ENCODE measurements at regions not wholly inside any gene's neighbourhood (a gene's known extent, or its start where the extent isn't known, plus 50 kb on each side); places are given as distances from the start of the nearest gene placed in this dataset.
A peak's percentile ranks its signal among the peaks of the same experiment; 100 is the strongest.

DNA sequence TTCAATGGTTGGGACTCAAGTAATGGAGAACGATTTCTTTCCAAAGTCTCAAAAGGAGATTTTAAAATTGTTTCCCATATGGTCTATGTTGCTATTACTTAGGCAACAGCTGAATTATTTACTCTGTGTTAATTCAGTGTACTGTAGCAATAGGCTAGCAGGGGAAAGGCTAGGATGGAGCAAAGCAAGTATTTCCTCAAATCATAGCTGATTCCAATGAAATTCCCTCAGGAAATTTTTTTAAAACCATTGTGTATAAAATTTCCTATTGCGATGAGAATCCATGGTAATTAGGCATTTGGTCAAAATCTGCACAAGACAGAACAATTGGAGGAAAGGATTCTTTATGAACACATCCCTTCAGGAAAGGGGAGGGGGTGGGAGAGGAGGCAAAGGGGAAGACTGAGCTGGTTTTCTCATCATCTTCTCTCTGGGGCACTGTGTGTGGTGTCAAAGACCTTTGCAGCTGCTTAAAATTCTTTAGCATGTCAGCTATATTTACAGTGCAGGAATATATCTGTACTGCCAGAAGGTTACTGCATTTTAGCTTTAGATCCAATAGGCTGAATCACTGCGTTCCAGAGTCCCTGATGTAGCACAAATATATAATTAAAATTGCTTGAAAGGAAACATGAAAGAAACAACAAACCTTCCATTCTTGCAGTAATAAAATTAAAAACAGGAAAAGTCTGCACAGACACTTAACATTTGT lies 95.3 kb downstream of the ZNF608 start:
- no peak for DNase-seq (ENCODE audit: low spot score)
- intact Hi-C loops (cut with DNase I): loop anchor here (2.0 to 5.0 kb wide), 5 partner anchors 44 to 256 kb away; no protein-coding TSS in a partner anchor

DNA sequence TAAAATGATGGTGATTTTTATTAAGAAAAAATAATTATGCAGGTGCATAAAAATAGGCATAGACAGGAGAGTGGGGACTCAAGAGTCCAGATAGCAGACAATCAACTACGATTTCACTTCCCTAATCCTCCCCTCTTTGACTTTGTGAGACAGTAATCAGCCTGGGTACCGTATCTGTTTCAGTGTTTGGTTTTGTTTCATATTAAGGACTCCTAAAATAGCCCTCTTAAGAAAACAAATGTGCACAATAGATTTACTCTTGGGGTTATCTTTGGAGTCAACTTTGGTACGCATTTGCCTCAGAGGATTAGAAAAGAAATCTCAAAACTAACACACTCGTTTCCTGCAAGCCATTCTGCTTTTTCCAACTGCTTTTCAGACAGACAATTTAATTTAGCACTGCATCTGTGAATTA lies 96.3 kb downstream of the ZNF608 start:
- DNase-seq (ENCODE audit: low spot score): no peak
- intact Hi-C loops (cut with DNase I): loop anchor here (2.0 to 5.0 kb wide), 5 partner anchors 43 to 257 kb away; no protein-coding TSS in a partner anchor

DNA sequence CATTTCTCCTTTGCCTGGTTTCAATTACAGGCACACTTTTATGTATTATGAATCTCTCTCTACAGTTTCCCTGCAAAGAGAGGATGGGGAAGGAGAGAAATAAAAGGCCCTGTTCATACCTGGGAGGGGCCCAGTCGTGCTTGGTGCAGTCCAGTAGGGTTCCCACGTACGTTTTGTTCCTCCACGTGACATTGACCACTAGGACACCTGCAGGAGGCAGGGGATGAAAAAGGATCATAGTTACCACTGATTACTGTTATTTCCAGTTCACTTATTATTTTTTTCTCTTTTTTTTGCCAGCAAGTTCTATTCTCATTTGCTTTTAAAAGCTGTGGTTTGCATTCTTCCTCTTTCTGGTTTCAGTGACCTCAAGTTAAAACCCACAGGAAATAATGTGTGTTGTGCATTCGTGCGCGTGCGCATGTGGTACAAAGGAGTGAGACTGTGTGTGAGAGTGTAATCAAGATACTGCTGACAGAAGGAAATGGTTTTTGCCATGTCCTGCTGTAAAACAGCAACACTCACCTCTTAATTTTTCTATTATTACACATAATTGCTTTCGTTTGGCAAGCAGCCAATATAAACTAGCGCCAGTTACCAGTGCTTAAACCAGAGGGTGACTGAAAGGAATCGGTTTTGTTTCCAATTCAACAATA lies 96.8 kb downstream of the ZNF608 start:
- peak; percentile 94 for DNase-seq (ENCODE audit: low spot score)
- intact Hi-C loops (cut with DNase I): loop anchor here (2.0 to 5.0 kb wide), 5 partner anchors 42 to 257 kb away; no protein-coding TSS in a partner anchor

DNA sequence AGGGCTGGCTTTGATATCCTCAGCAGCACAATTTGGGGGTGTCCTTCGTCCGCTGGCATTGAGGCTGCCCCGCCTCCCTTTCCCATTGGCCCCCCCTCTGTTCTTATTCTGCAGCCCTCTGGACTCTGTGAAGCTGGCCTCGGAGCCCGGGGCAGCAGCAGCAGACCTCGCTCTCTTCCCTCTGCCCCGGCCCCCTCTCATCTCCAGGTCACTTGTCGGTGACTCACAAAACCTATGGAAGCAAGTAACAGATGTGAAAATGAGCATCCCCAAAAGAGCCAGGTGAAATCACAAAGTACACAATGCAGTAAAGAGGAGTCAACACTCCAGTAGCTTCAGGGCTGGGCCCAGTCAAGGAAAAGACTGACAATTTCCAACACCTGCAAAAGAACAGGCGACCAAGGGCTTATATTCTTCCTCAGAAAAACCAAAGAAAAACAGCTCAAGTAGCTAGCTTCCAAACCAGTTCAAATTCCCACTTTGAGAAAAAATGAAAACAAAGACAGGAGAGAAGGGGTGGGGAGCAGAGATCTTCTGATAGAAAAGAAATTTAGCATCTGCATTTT lies 97.5 kb downstream of the ZNF608 start:
- no peak for DNase-seq (ENCODE audit: low spot score)
- intact Hi-C loops (cut with DNase I): no loop called here

DNA sequence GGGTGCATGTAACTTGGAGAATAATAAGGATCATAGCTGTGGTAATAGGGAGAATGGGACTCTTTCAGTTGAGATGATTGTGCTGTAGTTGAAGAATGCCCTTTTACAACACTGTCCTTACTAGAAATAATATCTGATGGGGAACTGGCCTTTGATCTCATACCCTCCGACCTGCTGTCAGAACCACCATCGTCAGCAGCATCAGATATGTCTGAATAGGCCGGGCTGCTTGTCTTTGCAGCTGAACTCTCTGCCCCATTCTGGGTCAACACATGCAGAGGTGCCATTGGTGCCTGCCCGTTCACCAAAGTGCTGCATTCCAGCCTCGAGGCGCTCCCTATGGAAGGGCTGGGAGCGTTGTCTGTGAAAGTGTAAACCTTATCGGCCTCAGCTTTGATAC lies 99.1 kb downstream of the ZNF608 start:
- intact Hi-C loops (cut with DNase I): no loop called here
- DNase-seq (ENCODE audit: low spot score): no peak

DNA sequence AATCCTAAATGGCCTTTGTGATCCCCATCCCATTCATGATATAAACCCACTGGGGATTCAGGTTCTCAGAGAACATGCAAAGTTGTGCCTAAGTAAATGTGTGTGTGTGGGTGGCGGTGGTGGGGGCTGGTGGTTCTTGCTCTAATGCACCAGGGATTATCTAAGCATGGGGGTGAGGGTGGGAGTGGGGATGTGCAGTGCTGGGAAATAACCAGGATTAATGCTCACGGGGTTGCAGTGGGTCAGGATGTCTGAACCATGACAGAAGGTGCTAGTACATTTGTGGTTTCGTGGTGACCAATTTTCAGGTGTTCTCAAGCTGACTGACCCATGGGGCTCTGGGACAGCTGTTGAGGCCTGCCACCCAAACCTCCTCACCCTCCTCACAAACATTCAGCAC lies 101.0 kb downstream of the ZNF608 start:
- intact Hi-C loops (cut with DNase I): no loop called here
- DNase-seq (ENCODE audit: low spot score): no peak

DNA sequence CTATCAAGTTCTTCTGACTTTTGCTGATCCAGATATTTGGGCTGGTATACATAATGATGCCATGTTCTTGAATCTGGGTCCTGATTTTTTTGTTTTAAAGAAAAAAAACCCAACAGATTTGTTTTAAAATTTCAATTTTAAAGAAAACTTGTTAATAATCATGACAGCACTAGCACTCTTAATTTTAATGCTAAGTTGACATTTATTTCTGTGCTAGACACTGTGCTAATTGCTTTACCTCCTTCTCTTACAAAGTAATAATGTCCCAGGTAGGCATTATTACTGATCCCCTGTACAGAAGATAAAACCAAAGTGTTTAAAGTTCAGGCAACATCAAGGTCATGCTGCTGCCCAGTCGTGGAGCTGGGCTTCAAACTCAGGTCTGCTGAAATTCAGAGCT lies 101.9 kb downstream of the ZNF608 start:
- DNase-seq (ENCODE audit: low spot score): no peak
- intact Hi-C loops (cut with DNase I): no loop called here

DNA sequence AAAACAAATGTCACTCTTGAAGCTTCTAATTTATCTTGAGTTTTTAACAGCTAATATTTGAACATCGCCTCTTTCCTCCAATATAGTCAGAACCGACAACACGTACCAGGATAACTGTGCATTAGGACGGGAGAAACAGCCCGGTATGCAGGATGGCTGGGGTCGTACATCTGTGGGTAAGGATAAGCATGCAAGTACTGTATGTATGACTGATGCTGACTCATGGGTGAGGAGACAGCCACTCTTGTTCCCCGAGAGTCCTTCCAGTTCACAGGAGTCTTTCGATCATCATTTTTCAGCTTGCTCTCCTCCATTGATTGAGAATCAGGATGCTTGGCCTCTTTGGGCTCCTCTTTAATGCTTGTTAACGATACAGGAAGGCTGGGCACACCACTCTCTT lies 102.3 kb downstream of the ZNF608 start:
- intact Hi-C loops (cut with DNase I): no loop called here
- no peak for DNase-seq (ENCODE audit: low spot score)

DNA sequence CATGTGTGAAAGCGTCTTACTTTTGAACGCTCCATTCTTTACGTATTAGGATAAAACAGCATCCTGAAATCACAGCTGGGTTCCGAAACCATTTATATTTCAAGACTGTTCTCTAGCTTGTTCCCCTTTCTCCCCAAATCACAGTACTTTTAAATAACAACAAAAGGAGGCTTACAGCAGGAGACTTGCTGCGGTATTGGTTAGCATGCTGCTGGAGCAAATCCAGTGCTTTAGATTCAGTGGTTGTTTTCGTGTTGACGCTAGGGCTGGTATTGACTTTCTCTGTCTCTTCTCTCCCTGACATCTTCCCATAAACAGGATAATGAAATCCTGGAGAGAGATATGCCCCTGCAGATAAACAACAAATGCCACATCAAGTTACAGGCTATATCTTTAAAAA lies 103.1 kb downstream of the ZNF608 start:
- DNase-seq (ENCODE audit: low spot score): no peak
- intact Hi-C loops (cut with DNase I): no loop called here

DNA sequence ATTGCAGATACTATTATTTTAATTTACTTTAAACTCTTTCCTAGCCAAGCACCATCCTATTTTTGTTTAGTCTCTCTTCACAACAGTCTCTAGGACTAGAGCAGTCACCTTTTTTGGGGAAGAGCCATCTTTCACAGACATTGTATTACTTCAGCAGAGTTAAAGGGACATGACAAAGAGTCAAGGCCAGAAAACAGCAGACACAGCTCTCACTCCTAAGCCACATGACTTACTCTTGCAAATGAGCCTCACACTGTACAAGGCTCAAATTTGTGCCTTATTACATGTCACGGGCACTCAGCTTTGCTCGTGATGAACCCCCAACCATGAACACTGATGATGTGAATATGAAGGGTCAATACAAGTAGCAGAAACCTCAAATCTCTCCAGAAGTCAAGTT lies 104.3 kb downstream of the ZNF608 start:
- DNase-seq (ENCODE audit: low spot score): no peak
- intact Hi-C loops (cut with DNase I): no loop called here

DNA sequence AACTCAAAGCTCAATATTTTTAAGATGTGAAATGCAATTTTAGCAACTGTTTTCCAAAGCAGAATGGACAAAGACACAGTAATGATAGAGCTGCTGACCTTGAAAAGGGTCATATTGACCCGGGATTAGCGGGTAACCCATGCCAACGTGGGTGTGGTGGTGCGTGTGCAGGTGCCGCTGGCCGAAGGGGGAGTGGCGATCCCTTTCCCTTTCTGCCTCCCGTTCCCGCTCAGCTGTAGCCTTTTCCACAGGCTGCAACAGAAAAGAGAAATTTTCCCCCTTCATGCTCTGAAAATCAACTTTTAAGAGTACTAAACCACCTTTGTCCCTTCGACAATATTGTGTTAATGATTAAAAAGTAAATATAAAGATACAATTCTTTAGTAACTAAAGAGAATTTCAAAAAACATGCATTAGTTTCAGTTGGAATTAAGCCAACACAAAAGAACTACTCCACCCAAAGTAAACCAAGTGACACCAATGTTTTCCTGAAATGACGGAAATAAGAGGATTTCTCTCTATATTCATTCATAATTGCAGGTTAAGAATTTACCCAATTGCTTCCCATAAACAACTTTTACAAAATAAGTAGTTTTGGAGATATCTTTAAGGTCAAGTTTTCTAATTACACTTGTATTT lies 105.2 kb downstream of the ZNF608 start:
- intact Hi-C loops (cut with DNase I): no loop called here
- DNase-seq (ENCODE audit: low spot score): no peak

DNA sequence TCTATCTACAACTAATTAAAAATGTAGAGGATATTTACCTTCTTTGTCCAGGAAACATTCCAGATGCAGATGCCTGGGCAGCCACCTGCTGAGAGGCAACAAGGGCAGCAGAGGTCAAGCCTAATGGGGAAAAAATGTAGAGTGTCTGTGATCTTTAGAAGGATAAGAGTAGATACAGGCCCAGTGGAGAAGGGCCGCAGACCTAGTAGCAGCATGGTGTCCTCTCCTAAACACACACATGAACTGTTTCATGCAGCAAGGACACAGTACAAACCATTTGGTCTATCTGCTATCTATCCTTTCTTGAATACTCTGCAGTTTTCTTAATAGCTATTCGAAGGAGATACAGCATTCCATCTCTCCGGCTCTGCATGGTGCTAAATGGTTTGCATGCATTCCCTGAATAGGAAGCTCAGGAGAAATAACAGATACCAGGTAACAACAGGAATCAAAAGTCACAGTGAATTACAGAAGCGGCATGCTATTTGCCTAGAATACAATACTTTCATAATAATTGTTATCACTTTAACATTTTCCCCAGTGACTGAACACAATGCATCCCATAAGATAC lies 107.3 kb downstream of the ZNF608 start:
- no peak for DNase-seq (ENCODE audit: low spot score)
- intact Hi-C loops (cut with DNase I): no loop called here

DNA sequence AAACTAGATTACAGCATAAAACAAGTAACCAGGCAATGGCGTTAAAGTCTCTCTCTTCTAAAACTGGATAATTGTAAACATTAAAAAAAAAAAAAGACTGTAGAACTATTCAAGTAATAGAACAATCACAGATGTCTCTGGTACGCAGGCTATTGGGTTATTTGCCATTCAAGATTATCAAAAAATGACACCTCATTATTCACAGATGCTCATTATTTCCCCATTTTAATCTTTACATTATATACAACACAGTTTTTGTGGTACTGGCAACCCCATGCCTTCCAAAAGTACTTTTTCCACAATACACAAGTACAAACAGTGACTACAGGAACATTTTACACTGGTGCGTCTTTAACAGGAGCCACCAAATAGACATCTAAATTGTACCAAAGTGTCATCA lies 109.4 kb downstream of the ZNF608 start:
- no peak for DNase-seq (ENCODE audit: low spot score)
- intact Hi-C loops (cut with DNase I): no loop called here

DNA sequence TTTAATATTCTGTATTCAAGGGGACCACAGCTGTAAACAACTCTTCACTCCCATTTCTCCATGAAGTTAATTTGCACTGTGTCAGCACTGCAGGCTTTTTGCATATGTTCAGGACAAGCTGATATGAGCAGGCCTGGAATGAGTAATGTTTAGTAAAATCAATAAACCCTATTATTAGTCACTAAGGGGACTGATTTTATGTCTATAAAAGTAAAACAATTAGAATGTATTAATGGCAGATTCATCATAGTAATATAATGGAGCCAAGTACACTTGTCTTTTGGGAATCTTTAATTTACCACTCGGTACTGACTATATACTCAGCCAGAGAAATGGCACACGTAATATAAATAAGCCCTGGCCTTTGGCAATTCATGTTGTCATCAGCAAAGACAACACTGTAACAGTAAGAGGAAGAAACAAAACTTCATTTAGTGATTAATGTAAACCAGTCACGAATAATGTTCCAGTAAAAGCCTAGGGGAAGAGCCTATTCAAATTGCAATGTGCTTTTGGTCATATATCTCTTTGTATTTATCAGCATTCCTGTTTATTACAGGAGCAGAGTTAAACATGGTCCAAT lies 111.6 kb downstream of the ZNF608 start:
- intact Hi-C loops (cut with DNase I): no loop called here
- DNase-seq (ENCODE audit: low spot score): no peak

DNA sequence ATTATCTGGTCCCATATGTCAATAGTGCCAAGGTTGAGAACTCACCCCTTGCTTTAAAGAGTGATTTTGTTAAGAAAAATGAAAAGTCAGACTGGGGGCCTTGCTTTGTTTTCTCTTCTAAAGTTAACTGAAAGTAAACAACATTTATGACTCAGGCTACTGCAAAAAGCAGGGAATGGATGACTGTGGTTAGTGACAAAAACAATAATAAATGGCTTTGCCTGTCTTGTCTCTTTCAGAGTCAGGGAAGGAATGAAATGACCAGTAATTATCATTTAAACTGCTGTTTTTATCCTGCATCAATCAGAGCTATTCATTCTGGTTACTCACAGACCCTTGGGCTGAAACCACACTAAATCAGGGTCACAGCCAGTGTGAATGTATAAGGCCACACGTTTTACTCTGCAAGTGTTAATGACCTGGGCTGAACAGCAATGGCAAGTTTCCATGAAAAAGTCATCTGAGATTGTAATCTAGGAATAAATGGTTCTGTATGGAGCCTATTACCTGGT lies 112.2 kb downstream of the ZNF608 start:
- no peak for DNase-seq (ENCODE audit: low spot score)
- intact Hi-C loops (cut with DNase I): no loop called here

DNA sequence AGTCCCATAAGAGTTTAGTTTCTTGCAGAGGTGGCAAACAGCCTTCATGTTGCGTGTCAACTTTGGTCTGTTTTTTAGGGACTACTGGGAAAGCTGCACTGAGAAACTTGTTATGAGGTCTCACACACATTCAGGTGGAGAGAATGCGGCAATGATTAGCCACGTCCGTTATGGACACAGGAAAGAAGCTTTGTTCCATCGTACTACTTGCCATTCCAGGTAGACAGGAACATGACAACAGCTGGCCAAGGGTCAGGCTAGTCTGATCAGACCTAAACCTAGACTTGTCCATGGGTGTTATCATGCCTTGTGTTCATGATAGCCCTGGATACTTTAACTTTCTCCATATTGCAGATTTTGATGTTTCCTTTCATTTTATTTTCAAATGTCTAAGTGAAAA lies 113.2 kb downstream of the ZNF608 start:
- intact Hi-C loops (cut with DNase I): no loop called here
- DNase-seq (ENCODE audit: low spot score): no peak

DNA sequence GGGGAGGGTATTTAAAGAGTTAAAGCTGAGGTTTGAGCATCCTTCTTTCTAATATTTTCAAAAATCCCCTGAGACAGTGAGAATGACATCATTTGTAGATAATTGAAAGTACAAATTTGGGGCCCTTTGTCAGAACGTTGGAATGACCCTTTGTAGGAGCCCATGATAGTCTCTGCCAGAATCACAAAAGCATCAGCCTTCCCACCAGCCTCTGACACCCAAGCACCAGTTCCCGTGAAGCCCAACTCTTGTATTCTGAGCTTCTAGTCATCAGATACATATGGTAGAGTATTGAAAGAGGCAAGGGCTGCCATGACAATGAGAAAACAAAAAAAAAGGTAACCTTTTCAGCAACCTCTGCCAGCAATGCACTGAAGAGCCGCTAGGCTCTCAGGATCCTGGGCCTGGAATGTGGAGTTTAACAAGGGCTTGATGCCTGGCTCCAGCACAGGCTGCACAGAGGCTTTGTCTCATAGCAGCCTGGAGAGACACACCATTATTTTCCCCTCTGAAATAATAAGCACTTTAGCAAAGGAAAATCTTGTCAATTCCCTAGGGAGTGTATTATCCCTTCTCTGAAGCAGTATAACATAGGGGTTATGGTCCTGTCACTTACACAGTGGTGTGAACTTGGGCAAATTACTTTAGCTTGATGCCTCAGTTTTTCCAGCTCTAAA lies 114.4 kb downstream of the ZNF608 start:
- intact Hi-C loops (cut with DNase I): no loop called here
- no peak for DNase-seq (ENCODE audit: low spot score)

DNA sequence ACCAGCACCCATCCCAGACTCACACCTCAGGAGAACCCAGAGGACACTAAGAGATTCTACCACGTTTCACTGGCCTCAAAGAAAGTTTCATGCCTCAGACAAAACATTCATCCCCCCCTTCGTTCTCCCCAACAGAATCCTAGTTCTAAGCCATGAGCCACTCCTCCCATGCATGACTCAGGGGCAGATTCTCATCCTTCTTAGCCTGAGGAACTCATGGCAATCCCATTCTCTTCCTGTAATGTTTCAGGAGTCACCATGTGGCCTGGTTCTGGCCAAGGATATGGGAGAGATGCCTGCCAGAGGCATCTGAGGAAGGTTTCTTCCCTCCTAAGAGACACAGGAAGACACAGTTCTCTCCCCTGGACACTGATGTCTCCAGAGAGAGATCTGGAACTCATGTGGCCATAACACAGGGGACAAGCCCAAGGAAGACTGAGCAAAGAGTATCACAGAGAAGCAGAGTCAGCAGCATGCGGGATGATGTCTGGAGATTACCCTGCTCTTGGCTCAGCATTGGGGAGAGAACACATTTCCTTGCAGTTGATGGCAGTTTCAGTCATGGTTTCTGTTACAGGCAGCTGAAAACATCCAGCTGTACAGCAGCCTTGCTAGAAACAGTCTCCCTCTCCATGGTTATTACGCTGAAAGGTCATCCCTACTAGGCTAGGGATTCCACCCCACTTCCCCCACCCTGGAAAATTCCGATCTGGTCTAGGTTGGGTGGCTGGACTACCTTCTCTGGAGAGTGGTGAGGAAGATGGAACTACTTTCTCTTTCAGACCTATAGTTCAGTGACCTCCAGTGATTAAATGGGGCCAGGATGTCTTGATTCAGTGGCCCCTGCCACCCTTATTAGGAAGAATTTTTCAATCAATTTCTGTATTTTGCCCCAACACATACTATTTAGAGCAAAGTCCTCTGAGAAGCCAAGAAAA lies 115.4 kb downstream of the ZNF608 start:
- intact Hi-C loops (cut with DNase I): no loop called here
- no peak for DNase-seq (ENCODE audit: low spot score)

Measured in cardiac septum (tissue), 1 donor.